Motor neuron (in vitro differentiated cells): ENCODE measurements at regions not wholly inside any gene's neighbourhood (a gene's known extent, or its start where the extent isn't known, plus 50 kb on each side); places are given as distances from the start of the nearest gene placed in this dataset.
"Not testable (repeated sequence)": the region's sequence is repeated elsewhere in the genome, so short reads cannot be mapped to it uniquely, and the experiment has no call there.

Source experiments
- ATAC-seq, 8 experiments: fragments of 200-7000 bp; cut with Tn5 transposase; replicated peaks in 6 of 8; 2 replicates each; pipeline ENCODE4 v1.8.0; 2021; ENCODE audit warnings: mild to moderate bottlenecking in 8 of 8, moderate library complexity in 8 of 8
- H3K27ac ChIP-seq, 2 donors: fragments of 250-450 bp; sonication (Bioruptor Pico); 2 replicates each; pipeline ENCODE4 v1.9.0; 2021; ENCODE audit warnings: antibody characterized with exemption in 2 of 2, mild to moderate bottlenecking in 2 of 2, moderate library complexity in 1 of 2
- H3K4me1 ChIP-seq, 2 donors: fragments of 250-450 bp; sonication (Bioruptor Pico); replicated peaks in 1 of 2; 2 replicates each; pipeline ENCODE4 v1.6.1; 2021; ENCODE audit warnings: antibody characterized with exemption in 2 of 2, mild to moderate bottlenecking in 2 of 2, moderate library complexity in 1 of 2
- H3K4me3 ChIP-seq, 5 donors: fragments of 250-450 bp; sonication (Bioruptor Pico); 2 replicates each; pipeline ENCODE4 v1.9.0; 2021; ENCODE audit warnings: antibody characterized with exemption in 5 of 5, mild to moderate bottlenecking in 5 of 5, moderate library complexity in 4 of 5
- WGBS, 10 experiments: fragments of 450-650 bp; shearing (Covaris generic); methylation state at CpG; one replicate each; pipeline ENCODE4 v1.0.0; 2022; 5-methylcytosine and 5-hydroxymethylcytosine counted together
- in situ Hi-C, 9 experiments: fragments of 400-800 bp; cut with MboI; loops; one replicate each; pipeline ENCODE4 v1.15.0; 2021; ENCODE audit warnings: low sequenced_read_pairs in 9 of 9, low pct_unique_long_range_greater_than_20kb in 2 of 9; ENCODE audit not compliant: unreplicated experiment in 9 of 9

DNA sequence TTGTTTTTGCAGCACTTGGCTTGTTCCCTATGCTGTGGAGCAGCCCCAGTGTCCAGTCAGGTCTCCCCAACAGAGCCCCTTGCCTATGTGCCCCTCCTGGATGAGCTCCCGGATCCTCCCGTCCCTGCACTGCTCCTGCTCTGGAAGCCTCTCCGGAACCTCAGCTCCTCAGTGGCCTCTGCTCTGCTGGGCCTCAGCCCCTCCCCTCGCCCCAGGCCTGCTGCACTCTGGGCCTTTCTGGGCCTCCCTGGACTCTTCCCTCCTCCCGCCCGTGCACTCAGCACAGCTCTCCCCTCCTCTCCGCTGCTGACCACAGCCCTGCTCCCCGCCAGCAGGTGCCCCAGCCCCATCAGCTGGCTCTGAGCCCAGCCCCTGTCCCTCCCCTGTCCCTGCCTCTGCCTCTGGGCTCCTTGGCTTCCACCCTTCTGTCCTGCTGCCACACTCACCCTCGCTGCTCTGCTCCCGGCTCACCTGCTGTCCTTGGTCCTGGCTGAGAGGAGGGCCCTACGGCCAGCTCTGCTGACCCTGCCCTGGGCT is 102.2 kb downstream of the TMEM121 start:
- H3K4me1 ChIP-seq, H3K4me3 ChIP-seq, H3K27ac ChIP-seq, in situ Hi-C loops: not testable (repeated sequence)
- no CpG with 5 or more reads among the region's 11 CpGs for WGBS, 10 experiments
- peak; percentile 18 to 98 (median 78) for ATAC-seq

DNA sequence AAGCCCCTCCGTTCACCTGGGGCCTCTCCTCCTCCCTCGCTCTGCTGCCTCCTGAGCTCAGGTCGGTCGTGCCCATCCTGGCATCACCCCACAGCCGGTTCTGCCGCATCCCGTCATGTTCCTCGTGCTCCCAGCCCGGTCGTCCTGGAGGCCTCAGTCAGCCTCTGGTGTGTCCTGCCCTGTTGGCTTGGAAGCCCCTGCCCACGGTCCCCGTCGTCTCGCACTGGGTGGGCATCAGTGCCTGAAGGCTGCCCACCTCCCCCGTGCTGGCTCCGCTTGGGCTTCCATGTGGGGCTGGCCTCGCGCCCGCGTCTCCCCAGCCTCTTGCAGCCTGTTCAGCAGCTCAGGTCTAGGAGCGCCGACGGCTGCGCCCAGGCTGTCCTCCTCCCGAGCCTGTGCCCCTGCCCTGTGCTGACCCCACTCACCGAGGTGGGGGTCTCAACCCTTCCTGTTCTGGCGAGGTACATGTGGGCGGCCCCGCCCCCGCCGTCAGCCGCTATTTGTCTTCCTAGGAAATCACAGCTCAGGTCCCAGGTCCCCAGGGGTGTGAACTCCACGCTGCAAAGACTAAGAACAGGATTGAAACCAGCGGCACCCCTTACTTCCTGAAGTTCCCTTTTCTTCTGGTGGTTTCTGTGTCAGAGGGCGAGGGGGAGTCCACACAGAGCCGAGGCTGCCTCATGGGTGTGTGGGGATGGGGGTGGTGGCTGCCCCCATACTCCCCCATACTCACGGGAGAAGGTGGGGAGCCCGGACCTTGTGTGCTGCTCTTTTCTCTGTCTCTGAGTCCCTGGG is 102.9 kb downstream of the TMEM121 start:
- H3K4me3 ChIP-seq, H3K4me1 ChIP-seq, H3K27ac ChIP-seq, in situ Hi-C loops: not testable (repeated sequence)
- WGBS, 10 experiments = 20 to 83% methylated on average over 1 of the region's 38 CpGs; no CpG with 5 or more reads in 8 of the 10 experiments
- ATAC-seq = peak in 2 of 8 experiments; percentile 22 to 25

DNA sequence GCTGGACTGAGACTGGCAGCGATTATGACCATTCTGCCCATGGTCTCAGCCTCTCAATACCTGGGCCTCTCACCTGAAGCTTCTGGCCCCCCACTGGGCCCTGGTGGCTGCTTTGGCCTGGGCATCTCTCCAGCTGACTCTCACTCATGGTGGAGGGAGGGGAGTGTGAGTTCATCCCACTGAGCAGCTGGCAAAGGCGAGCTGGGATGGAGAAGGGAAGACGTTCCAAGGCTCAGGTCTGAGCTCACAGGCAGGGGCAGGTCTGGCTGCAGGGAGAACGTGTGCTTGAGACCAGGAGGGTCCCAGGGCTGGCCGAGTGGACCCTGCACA is 103.5 kb downstream of the TMEM121 start:
- in situ Hi-C loops = no loop called here
- no peak for ATAC-seq
- peaks cover 0 to 3% of the 10 kb centered on the region in 2 donors for H3K4me1 ChIP-seq
- WGBS, 10 experiments = 80% methylated on average over 1 of the region's 5 CpGs; no CpG with 5 or more reads in 9 of the 10 experiments
- no peak overlapping the region for H3K4me3 ChIP-seq
- H3K27ac ChIP-seq = no peak overlapping the region

DNA sequence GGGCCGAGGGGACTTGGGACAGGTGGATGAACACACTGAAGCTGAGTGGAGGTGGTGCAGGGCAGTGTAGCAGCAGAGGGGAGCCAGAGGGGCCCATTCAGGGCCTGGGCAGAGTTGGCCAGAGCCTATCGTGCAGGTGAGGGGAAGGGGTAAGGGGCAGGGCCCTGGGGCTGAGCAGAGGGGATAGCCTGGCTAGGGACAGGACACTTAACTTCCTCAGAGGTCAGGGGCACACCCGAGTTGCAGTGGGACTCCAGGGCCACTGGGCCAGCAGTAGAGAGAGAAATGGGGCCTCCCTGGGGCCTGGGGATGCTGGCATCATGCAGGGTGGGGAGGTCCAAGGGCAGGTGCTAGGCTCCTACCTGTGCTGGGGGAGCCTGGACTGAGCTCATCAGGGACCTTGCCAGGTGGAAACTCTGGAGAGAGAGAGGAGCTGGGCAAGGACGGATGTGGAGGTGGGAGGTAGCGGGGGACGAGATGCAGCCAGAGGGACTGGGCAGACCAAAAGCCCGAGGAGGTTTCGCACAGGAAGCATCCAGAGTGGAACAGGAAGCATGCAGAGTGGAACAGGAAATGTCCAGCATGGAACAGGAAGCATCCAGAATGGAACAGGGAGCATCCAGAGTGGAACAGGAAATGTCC is 104.0 kb downstream of the TMEM121 start:
- ATAC-seq, H3K4me3 ChIP-seq, H3K27ac ChIP-seq, in situ Hi-C loops, H3K4me1 ChIP-seq: not testable (repeated sequence)
- whole genome bisulfite sequencing, 10 experiments = 30 to 68% (median 51%) methylated on average over 1 to 4 of the region's 8 CpGs; no CpG with 5 or more reads in 4 of the 10 experiments

GRCh38 chr14:105630935-105631779 is 104.8 kb downstream of the TMEM121 start:
- in situ Hi-C loops, H3K27ac ChIP-seq, ATAC-seq, H3K4me1 ChIP-seq, H3K4me3 ChIP-seq: not testable (repeated sequence)
- 0 to 100% (median 62%) methylated on average over 1 to 6 of the region's 24 CpGs; no CpG with 5 or more reads in 3 of the 10 experiments for WGBS, 10 experiments

DNA sequence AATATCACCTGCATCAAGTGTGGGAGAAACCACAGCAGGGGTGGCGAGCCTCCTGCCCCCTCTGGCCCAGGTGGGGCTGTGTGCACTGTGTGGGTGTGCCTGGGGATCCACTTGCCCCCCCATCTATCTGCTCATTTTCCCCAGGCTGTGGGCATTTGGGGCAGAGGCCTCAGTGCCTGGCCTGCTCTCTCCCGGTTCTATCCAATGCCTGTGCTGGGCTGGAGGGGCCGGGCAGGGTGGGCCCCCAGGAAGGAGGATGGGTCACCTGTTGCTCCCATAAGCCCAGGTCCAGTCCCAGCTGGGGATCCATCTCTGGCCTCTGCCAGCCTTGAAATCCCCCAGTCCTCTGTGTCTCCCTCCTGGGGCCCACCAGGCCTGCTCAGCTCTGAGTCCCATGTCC is 105.6 kb downstream of the TMEM121 start:
- H3K27ac ChIP-seq = no peak overlapping the region
- WGBS, 10 experiments = no CpG with 5 or more reads among the region's 3 CpGs
- H3K4me1 ChIP-seq = peaks cover 0 to 3% of the 10 kb centered on the region in 2 donors
- in situ Hi-C loops = no loop called here
- no peak for ATAC-seq
- no peak overlapping the region for H3K4me3 ChIP-seq

GRCh38 chr14:105633596-105633995 is 107.2 kb downstream of the TMEM121 start:
- H3K4me1 ChIP-seq, H3K4me3 ChIP-seq, H3K27ac ChIP-seq, ATAC-seq, in situ Hi-C loops: not testable (repeated sequence)
- 0 to 30% (median 0%) methylated on average over 1 to 2 of the region's 7 CpGs; no CpG with 5 or more reads in 7 of the 10 experiments for WGBS, 10 experiments

DNA sequence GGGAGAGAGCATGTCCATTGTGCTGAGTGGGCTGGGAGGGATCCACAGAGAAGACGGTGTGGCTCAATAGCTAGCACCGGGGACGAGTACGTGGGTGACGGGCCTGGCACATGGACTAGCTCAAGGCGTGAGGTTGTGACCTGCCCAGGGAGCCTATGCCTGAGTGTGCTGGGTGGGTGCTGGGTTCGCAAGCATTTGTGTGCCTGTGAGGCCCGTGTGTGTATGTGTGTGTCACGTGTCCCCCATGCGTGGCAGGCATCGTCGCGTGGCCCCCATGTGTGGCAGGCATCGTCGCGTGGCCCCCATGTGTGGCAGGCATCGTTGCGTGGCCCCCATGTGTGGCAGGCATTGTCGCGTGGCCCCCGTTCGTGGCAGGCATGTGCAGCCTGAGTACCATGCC is 109.2 kb downstream of the TMEM121 start:
- 20 to 85% (median 39%) methylated on average over 1 to 4 of the region's 22 CpGs; no CpG with 5 or more reads in 6 of the 10 experiments for WGBS, 10 experiments
- in situ Hi-C loops = no loop called here

GRCh38 chr14:105636021-105636420 is 109.6 kb downstream of the TMEM121 start:
- H3K4me1 ChIP-seq, H3K4me3 ChIP-seq, in situ Hi-C loops, ATAC-seq, H3K27ac ChIP-seq: not testable (repeated sequence)
- 0% methylated on average over 1 of the region's 7 CpGs; no CpG with 5 or more reads in 9 of the 10 experiments for WGBS, 10 experiments

More for the DNA sequence above, 109.2 kb downstream of the TMEM121 start:
- H3K4me3 ChIP-seq = no peak overlapping the region
- no peak for ATAC-seq
- no peaks in the 10 kb centered on the region for H3K4me1 ChIP-seq
- H3K27ac ChIP-seq = no peak overlapping the region

DNA sequence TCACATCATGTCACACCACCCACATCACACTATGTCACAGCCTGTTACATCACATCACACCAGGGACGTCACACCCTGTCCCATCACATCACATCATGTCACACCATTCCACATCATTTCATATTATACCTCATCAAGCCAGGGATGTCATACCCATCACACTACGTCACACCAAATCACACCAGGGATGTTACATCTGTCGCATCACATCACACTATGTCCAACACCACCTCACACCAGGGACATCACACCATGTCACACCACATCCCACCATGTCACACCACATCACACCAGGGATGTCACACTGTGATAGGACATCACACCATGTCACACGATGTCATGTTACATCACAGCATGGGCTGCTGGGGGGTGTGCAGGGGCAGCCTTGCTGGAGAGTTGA is 110.6 kb downstream of the TMEM121 start:
- ATAC-seq = no peak
- H3K4me3 ChIP-seq = no peak overlapping the region
- H3K4me1 ChIP-seq = no peaks in the 10 kb centered on the region
- H3K27ac ChIP-seq = no peak overlapping the region
- 0 to 81% (median 75%) methylated on average over 1 to 3 of the region's 4 CpGs; no CpG with 5 or more reads in 7 of the 10 experiments for WGBS, 10 experiments
- in situ Hi-C loops = no loop called here

DNA sequence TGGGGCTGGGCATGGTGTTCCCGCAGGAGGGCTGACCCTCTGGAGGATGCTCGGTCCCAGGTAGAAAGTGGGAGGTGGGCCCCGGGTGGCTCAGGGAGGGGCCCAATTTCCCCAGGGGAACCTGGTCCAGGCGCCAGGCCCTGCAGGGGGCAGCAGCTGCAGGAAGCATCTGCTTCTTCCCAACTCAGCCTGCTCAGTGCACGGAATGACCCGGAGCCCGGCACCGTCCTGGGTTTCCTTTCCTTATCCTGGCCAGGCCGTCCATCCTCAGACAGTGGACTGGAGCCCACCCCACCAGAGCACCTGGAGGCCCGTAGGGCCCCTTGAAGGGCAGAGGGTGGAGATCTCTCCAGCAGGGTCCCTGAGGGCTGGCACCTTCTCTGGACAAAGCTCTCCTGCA is 111.0 kb downstream of the TMEM121 start:
- no CpG with 5 or more reads among the region's 10 CpGs for WGBS, 10 experiments
- H3K4me3 ChIP-seq, H3K27ac ChIP-seq, ATAC-seq, H3K4me1 ChIP-seq, in situ Hi-C loops: not testable (repeated sequence)

GRCh38 chr14:105639969-105640931 is 113.9 kb downstream of the TMEM121 start:
- 10% methylated on average over 2 of the region's 33 CpGs; no CpG with 5 or more reads in 9 of the 10 experiments for WGBS, 10 experiments

More at GRCh38 chr14:105639969-105640931, 113.9 kb downstream of the TMEM121 start:
- H3K27ac ChIP-seq, H3K4me3 ChIP-seq, H3K4me1 ChIP-seq, in situ Hi-C loops, ATAC-seq: not testable (repeated sequence)
